ENCODE measurements at regions not wholly inside any gene's neighbourhood (a gene's known extent, or its start where the extent isn't known, plus 50 kb on each side); places are given as distances from the start of the nearest gene placed in this dataset. TPM values are rescaled to one million over a fixed set of nuclear protein-coding genes. Genes with fewer than 3 reads are reported as not detected.
"Not testable (repeated sequence)": the region's sequence is repeated elsewhere in the genome, so short reads cannot be mapped to it uniquely, and the experiment has no call there.

DNA sequence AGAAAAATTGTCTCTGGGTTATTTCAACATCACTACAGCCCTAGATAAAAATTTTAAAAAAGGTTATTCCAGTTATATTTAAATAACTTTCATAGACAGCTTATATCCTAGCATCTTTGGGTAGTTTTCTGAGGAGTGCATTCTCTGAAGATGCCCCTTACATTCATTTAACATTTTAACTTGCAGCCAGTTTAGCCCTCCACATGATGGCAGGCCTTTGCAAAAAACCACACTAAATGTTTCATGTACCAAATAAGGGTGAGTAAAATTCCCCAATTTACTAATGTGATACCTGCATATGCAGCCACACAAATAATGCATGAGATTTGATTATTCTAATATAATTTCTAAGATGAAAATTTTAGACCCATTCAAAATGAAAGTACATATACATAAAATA is 108.4 kb upstream of the ZWINT start:
- Mint-ChIP-seq H3K27ac (no peak overlapping the region), H3K4me1 (no peaks in the 10 kb centered on the region)
- no peak for TF ChIP-seq CTCF (IDR thresholded peaks at IDR 0.05; ENCODE audit: unreplicated experiment)

DNA sequence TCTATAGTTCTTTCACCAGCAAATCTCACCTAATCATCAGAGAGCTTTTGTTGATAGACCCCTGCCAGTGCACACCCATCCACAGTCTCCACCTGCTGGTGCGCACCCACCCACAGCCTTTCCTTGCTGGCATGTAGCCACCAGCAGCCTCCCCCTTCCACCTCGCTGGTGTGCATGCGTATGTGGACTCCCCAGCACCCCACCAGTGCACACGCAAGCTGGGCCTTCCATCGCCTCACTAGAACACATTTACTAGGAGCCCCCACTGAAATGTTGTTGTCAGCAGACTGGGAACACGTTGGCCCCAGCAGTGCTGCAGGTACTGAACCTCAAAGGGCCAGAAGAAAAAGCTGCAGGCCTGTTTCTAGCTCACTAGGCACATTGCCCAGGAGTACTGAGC is 104.9 kb upstream of the ZWINT start:
- no peak for TF ChIP-seq CTCF (IDR thresholded peaks at IDR 0.05; ENCODE audit: unreplicated experiment)
- Mint-ChIP-seq H3K27ac (no peak overlapping the region), H3K36me3 (no peaks in the 10 kb centered on the region), H3K27me3 (ENCODE audit: low read depth) (no peaks in the 10 kb centered on the region), H3K4me1 (no peaks in the 10 kb centered on the region), H3K4me3 (no peak overlapping the region), H3K9me3 (no peaks in the 10 kb centered on the region)
- no peak for DNase-seq (ENCODE audit: low spot score in 2 of 2, unreplicated experiment in 2 of 2)

More for the DNA sequence above, 108.4 kb upstream of the ZWINT start:
- no peak for DNase-seq (ENCODE audit: low spot score in 2 of 2, unreplicated experiment in 2 of 2)
- Mint-ChIP-seq H3K9me3 (no peaks in the 10 kb centered on the region), H3K27me3 (ENCODE audit: low read depth) (no peaks in the 10 kb centered on the region), H3K4me3 (no peak overlapping the region), H3K36me3 (no peaks in the 10 kb centered on the region)

- TF ChIP-seq CTCF (IDR thresholded peaks at IDR 0.05; ENCODE audit: unreplicated experiment), result no peak
- DNase-seq (ENCODE audit: low spot score in 2 of 2, unreplicated experiment in 2 of 2), result no peak
- Mint-ChIP-seq H3K4me1 (no peaks in the 10 kb centered on the region), H3K9me3 (peaks cover 27% of the 10 kb centered on the region), H3K36me3 (no peaks in the 10 kb centered on the region), H3K27me3 (ENCODE audit: low read depth) (no peaks in the 10 kb centered on the region), H3K4me3 (no peak overlapping the region), H3K27ac (no peak overlapping the region)
Observed at GRCh38 chr10:56449770-56450169, 88.7 kb upstream of the ZWINT start.

- not testable (repeated sequence) for H3K4me3 Mint-ChIP-seq; H3K4me1 Mint-ChIP-seq; DNase-seq (ENCODE audit: low spot score in 2 of 2, unreplicated experiment in 2 of 2); H3K27ac Mint-ChIP-seq; H3K27me3 Mint-ChIP-seq (ENCODE audit: low read depth); H3K36me3 Mint-ChIP-seq
- H3K9me3 Mint-ChIP-seq, result peaks cover 27% of the 10 kb centered on the region
Observed at GRCh38 chr10:56447613-56448012, 86.6 kb upstream of the ZWINT start.

- H3K27me3 Mint-ChIP-seq (ENCODE audit: low read depth); H3K4me1 Mint-ChIP-seq; H3K4me3 Mint-ChIP-seq; H3K27ac Mint-ChIP-seq; DNase-seq (ENCODE audit: low spot score in 2 of 2, unreplicated experiment in 2 of 2); H3K36me3 Mint-ChIP-seq: not testable (repeated sequence)
- H3K9me3 Mint-ChIP-seq, result peaks cover 11% of the 10 kb centered on the region
Observed at GRCh38 chr10:56441337-56441736, 80.3 kb upstream of the ZWINT start.

Small RNA genes lying in the stretch of these regions (microRNA-seq; reads per million reads assigned to microRNA genes)
- gene MIR3924, result not detected
